ENCODE measurements at regions not wholly inside any gene's neighbourhood (a gene's known extent, or its start where the extent isn't known, plus 50 kb on each side); places are given as distances from the start of the nearest gene placed in this dataset.

GRCh38 chr22:49705216-49705971, 122.3 kb downstream of the BRD1 start:
- intact Hi-C loops (cut with DNase I) = no loop called here
- DNase-seq = no peak
- 53 to 62% (median 58%) methylated on average over 20 to 22 of the region's 22 CpGs for WGBS, 4 donors
- Histone ChIP-seq H3K4me3 (no peak overlapping the region), H3K36me3 (no peaks in the 10 kb centered on the region), H3K4me1 (no peaks in the 10 kb centered on the region), H3K9me3 (peaks cover 0 to 40% (median 18%) of the 10 kb centered on the region in 12 donors), H3K27ac (no peak overlapping the region), H3K27me3 (peaks cover 10 to 37% (median 28%) of the 10 kb centered on the region in 9 donors)
- no peak for ATAC-seq
- no peak for TF ChIP-seq POLR2A (IDR thresholded peaks at IDR 0.05)
- no peak for TF ChIP-seq CTCF (IDR thresholded peaks at IDR 0.05)

GRCh38 chr22:49704345-49705215, 123.1 kb downstream of the BRD1 start:
- ATAC-seq (peak in 1 of 4 donors; percentile 33), DNase-seq (no peak)
- Histone ChIP-seq H3K27me3 (peaks cover 10 to 37% (median 27%) of the 10 kb centered on the region in 9 donors), H3K36me3 (no peaks in the 10 kb centered on the region), H3K4me1 (no peaks in the 10 kb centered on the region), H3K4me3 (no peak overlapping the region), H3K27ac (no peak overlapping the region), H3K9me3 (peaks cover 0 to 31% (median 15%) of the 10 kb centered on the region in 12 donors)
- WGBS, 4 donors = 41 to 53% (median 50%) methylated on average over 27 to 39 of the region's 39 CpGs
- TF ChIP-seq POLR2A (IDR thresholded peaks at IDR 0.05) (no peak), CTCF (IDR thresholded peaks at IDR 0.05) (no peak)
- intact Hi-C loops (cut with DNase I) = no loop called here

- Histone ChIP-seq H3K36me3 (no peaks in the 10 kb centered on the region), H3K4me3 (no peak overlapping the region), H3K9me3 (peaks cover 0 to 25% (median 10%) of the 10 kb centered on the region in 12 donors), H3K27ac (no peak overlapping the region), H3K4me1 (no peaks in the 10 kb centered on the region), H3K27me3 (peaks cover 10 to 37% (median 27%) of the 10 kb centered on the region in 9 donors)
- DNase-seq (no peak), ATAC-seq (no peak)
- TF ChIP-seq CTCF (IDR thresholded peaks at IDR 0.05) (no peak), POLR2A (IDR thresholded peaks at IDR 0.05) (no peak)
- intact Hi-C loops (cut with DNase I) = no loop called here
- WGBS, 4 donors = 49 to 68% (median 61%) methylated on average over 10 of the region's 10 CpGs
Observed at GRCh38 chr22:49703990-49704344, 123.7 kb downstream of the BRD1 start.

- Histone ChIP-seq H3K9me3 (peaks cover 0 to 21% (median 9%) of the 10 kb centered on the region in 12 donors), H3K36me3 (no peaks in the 10 kb centered on the region), H3K4me3 (no peak overlapping the region), H3K4me1 (no peaks in the 10 kb centered on the region), H3K27ac (no peak overlapping the region), H3K27me3 (peaks cover 10 to 36% (median 27%) of the 10 kb centered on the region in 9 donors)
- DNase-seq (no peak), ATAC-seq (no peak)
- 72 to 86% (median 77%) methylated on average over 15 of the region's 15 CpGs for WGBS, 4 donors
- TF ChIP-seq CTCF (IDR thresholded peaks at IDR 0.05) (no peak), POLR2A (IDR thresholded peaks at IDR 0.05) (no peak)
- intact Hi-C loops (cut with DNase I) = no loop called here
Observed at GRCh38 chr22:49703505-49703904, 124.2 kb downstream of the BRD1 start.

Measured in heart left ventricle (tissue), 16 donors.